Neural crest cell (in vitro differentiated cells): ENCODE measurements at regions not wholly inside any gene's neighbourhood (a gene's known extent, or its start where the extent isn't known, plus 50 kb on each side); places are given as distances from the start of the nearest gene placed in this dataset.

Experiments
- DNase-seq: peaks from one replicate; pipeline ENCODE4 v3.0.0; 2021; ENCODE audit warnings: low read depth, mixed read lengths, low spot score
- H3K27ac Mint-ChIP-seq: one replicate; pipeline ENCODE4 v1.8.0; 2021; ENCODE audit warnings: mild to moderate bottlenecking, mixed read lengths; ENCODE audit not compliant: unreplicated experiment
- H3K27me3 Mint-ChIP-seq: 2 replicates; pipeline ENCODE4 v1.8.0; 2021; ENCODE audit warnings: low read depth, mild to moderate bottlenecking, mixed read lengths
- H3K36me3 Mint-ChIP-seq: 2 replicates; pipeline ENCODE4 v1.8.0; 2021; ENCODE audit warnings: low read depth, mild to moderate bottlenecking, mixed read lengths
- H3K4me1 Mint-ChIP-seq: 2 replicates; pipeline ENCODE4 v1.8.0; 2021; ENCODE audit warnings: mixed read lengths
- H3K4me3 Mint-ChIP-seq: one replicate; pipeline ENCODE4 v1.8.0; 2021; ENCODE audit warnings: mild to moderate bottlenecking, mixed read lengths
- H3K9me3 Mint-ChIP-seq: 2 replicates; pipeline ENCODE4 v1.8.0; 2021; ENCODE audit warnings: mixed read lengths
- CTCF ChIP-seq: fragments of 200-600 bp; sonication (generic); conservative IDR thresholded peaks from 2 replicates; pipeline ENCODE4 v1.5.0; 2021; ENCODE audit warnings: antibody characterized with exemption, mild to moderate bottlenecking

- Mint-ChIP-seq H3K27me3 (peaks cover 19% of the 10 kb centered on the region), H3K36me3 (no peaks in the 10 kb centered on the region), H3K27ac (no peak overlapping the region), H3K4me1 (peaks cover 3% of the 10 kb centered on the region), H3K4me3 (no peak overlapping the region), H3K9me3 (no peaks in the 10 kb centered on the region)
- TF ChIP-seq CTCF, result no peak
- no peak for DNase-seq
Measured at GRCh38 chr22:34997633-34998299, 68.2 kb upstream of the ISX start.

- TF ChIP-seq CTCF, result no peak
- peaks cover 3% of the 10 kb centered on the region for H3K4me1 Mint-ChIP-seq
- H3K4me3 Mint-ChIP-seq, result no peak overlapping the region
- no peak for DNase-seq
- H3K27ac Mint-ChIP-seq, result no peak overlapping the region
- H3K9me3 Mint-ChIP-seq, result no peaks in the 10 kb centered on the region
- peaks cover 28% of the 10 kb centered on the region for H3K27me3 Mint-ChIP-seq
- H3K36me3 Mint-ChIP-seq, result no peaks in the 10 kb centered on the region
Measured at GRCh38 chr22:34998921-34999320, 67.0 kb upstream of the ISX start.

- Mint-ChIP-seq H3K36me3 (no peaks in the 10 kb centered on the region), H3K27ac (no peak overlapping the region), H3K9me3 (no peaks in the 10 kb centered on the region), H3K4me3 (no peak overlapping the region), H3K4me1 (no peaks in the 10 kb centered on the region), H3K27me3 (peaks cover 20% of the 10 kb centered on the region)
- DNase-seq, result no peak
- TF ChIP-seq CTCF, result no peak
Measured at GRCh38 chr22:35008213-35008612, 57.7 kb upstream of the ISX start.

GRCh38 chr22:35010543-35010942, 55.4 kb upstream of the ISX start:
- Mint-ChIP-seq H3K4me1 (no peaks in the 10 kb centered on the region), H3K27ac (no peak overlapping the region), H3K27me3 (peaks cover 6% of the 10 kb centered on the region), H3K36me3 (no peaks in the 10 kb centered on the region), H3K9me3 (no peaks in the 10 kb centered on the region), H3K4me3 (no peak overlapping the region)
- no peak for TF ChIP-seq CTCF
- DNase-seq, result no peak

- Mint-ChIP-seq H3K27ac (no peak overlapping the region), H3K4me3 (no peak overlapping the region)
Measured at GRCh38 chr22:35014812-35015211, 51.1 kb upstream of the ISX start.

More at GRCh38 chr22:35014812-35015211, 51.1 kb upstream of the ISX start:
- DNase-seq, result no peak
- H3K9me3 Mint-ChIP-seq, result no peaks in the 10 kb centered on the region
- TF ChIP-seq CTCF, result no peak
- no peaks in the 10 kb centered on the region for H3K4me1 Mint-ChIP-seq
- H3K36me3 Mint-ChIP-seq, result no peaks in the 10 kb centered on the region
- H3K27me3 Mint-ChIP-seq, result peaks cover 6% of the 10 kb centered on the region
